ENCODE measurements at regions not wholly inside any gene's neighbourhood (a gene's known extent, or its start where the extent isn't known, plus 50 kb on each side); places are given as distances from the start of the nearest gene placed in this dataset.

- WGBS, 2 donors: 36 to 43% methylated on average over 1 of the region's 1 CpG
- intact Hi-C loops (cut with DNase I; ENCODE audit: low total_unique reads): no loop called here
- DNase-seq (ENCODE audit: low spot score in 2 of 2): no peak
- H3K4me3 ChIP-seq (ENCODE audit: low read depth, poor library complexity, severe bottlenecking): no peak overlapping the region
- TF ChIP-seq POLR2A (IDR thresholded peaks at IDR 0.05) (no peak), CTCF (IDR thresholded peaks at IDR 0.05) (no peak)
Observed at GRCh38 chr5:125746917-125747316, 676.3 kb upstream of the GRAMD2B start.

- no peak overlapping the region for H3K4me3 ChIP-seq (ENCODE audit: low read depth, poor library complexity, severe bottlenecking)
- no peak for TF ChIP-seq POLR2A (IDR thresholded peaks at IDR 0.05)
- TF ChIP-seq CTCF (IDR thresholded peaks at IDR 0.05): no peak
- no peak for DNase-seq (ENCODE audit: low spot score in 2 of 2)
- whole genome bisulfite sequencing, 2 donors: 84 to 87% methylated on average over 3 of the region's 3 CpGs
- intact Hi-C loops (cut with DNase I; ENCODE audit: low total_unique reads): no loop called here
Observed at GRCh38 chr5:125750147-125750860, 672.9 kb upstream of the GRAMD2B start.

GRCh38 chr5:125750861-125751186 lies 672.4 kb upstream of the GRAMD2B start:
- no peak overlapping the region for H3K4me3 ChIP-seq (ENCODE audit: low read depth, poor library complexity, severe bottlenecking)
- DNase-seq (ENCODE audit: low spot score in 2 of 2): no peak
- TF ChIP-seq CTCF (IDR thresholded peaks at IDR 0.05) (no peak), POLR2A (IDR thresholded peaks at IDR 0.05) (no peak)
- intact Hi-C loops (cut with DNase I; ENCODE audit: low total_unique reads): no loop called here

GRCh38 chr5:125756456-125756855 lies 666.8 kb upstream of the GRAMD2B start:
- TF ChIP-seq CTCF (IDR thresholded peaks at IDR 0.05) (no peak), POLR2A (IDR thresholded peaks at IDR 0.05) (no peak)
- intact Hi-C loops (cut with DNase I; ENCODE audit: low total_unique reads): no loop called here
- WGBS, 2 donors: 54 to 65% methylated on average over 2 of the region's 2 CpGs
- no peak overlapping the region for H3K4me3 ChIP-seq (ENCODE audit: low read depth, poor library complexity, severe bottlenecking)
- no peak for DNase-seq (ENCODE audit: low spot score in 2 of 2)

- DNase-seq (ENCODE audit: low spot score in 2 of 2): no peak
- intact Hi-C loops (cut with DNase I; ENCODE audit: low total_unique reads): no loop called here
- 87 to 88% methylated on average over 1 of the region's 1 CpG for WGBS, 2 donors
- no peak for TF ChIP-seq POLR2A (IDR thresholded peaks at IDR 0.05)
- TF ChIP-seq CTCF (IDR thresholded peaks at IDR 0.05): no peak
- no peak overlapping the region for H3K4me3 ChIP-seq (ENCODE audit: low read depth, poor library complexity, severe bottlenecking)
Observed at GRCh38 chr5:125766706-125767105, 656.5 kb upstream of the GRAMD2B start.

GRCh38 chr5:125775896-125776295 lies 647.3 kb upstream of the GRAMD2B start:
- intact Hi-C loops (cut with DNase I; ENCODE audit: low total_unique reads): no loop called here
- no peak for TF ChIP-seq CTCF (IDR thresholded peaks at IDR 0.05)
- no peak for TF ChIP-seq POLR2A (IDR thresholded peaks at IDR 0.05)
- no peak for DNase-seq (ENCODE audit: low spot score in 2 of 2)
- H3K4me3 ChIP-seq (ENCODE audit: low read depth, poor library complexity, severe bottlenecking): no peak overlapping the region
- 95% methylated on average over 1 of the region's 1 CpG for WGBS, 2 donors

All from lower leg skin (tissue), 4 donors.